ENCODE measurements at regions not wholly inside any gene's neighbourhood (a gene's known extent, or its start where the extent isn't known, plus 50 kb on each side); places are given as distances from the start of the nearest gene placed in this dataset.

DNA sequence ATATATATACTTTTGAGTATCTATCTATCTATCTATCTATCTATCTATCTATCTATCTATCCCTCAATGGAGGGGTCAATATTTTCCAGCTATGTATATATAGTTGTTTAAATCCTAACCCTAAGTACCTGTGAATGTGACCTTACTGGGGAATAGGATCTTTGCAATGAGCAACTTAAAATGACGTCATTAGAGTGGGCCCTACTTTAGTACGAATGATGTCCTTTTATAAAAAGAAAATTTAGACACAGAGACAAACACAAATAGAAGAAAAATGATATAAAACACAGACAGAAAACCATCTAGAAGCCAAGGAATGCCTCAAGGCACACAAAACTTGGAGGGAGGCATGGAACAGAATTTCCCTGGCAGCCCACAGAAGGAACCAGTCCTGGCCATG is 2283.7 kb downstream of the NCAM2 start:
- DNase-seq (ENCODE audit: extremely low read depth in 1 of 11, low read depth in 9 of 11, low spot score in 4 of 11): no peak

GRCh38 chr21:23249760-23250159 is 2251.6 kb downstream of the NCAM2 start:
- DNase-seq (ENCODE audit: extremely low read depth in 1 of 11, low read depth in 9 of 11, low spot score in 4 of 11): no peak

DNA sequence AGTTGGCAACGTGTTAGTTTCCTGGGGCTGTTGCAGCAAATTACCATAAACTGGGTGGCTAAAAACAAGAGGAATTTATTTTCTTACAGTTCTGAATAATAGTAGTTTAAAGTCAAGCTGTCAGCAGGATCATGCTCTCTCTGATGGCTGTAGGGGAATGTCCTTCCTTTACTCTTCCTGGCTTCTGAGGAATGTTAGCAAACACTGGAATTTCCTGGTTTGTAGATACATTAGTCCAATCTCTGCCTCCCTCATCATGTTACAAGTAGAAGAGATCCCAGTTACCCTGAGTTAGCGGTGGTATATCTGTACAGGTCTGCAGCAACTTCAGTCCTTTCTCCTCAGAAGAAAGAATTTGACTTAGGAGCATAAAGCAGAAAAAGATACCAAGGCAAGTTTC is 2249.1 kb downstream of the NCAM2 start:
- no peak for DNase-seq (ENCODE audit: extremely low read depth in 1 of 11, low read depth in 9 of 11, low spot score in 4 of 11)

DNA sequence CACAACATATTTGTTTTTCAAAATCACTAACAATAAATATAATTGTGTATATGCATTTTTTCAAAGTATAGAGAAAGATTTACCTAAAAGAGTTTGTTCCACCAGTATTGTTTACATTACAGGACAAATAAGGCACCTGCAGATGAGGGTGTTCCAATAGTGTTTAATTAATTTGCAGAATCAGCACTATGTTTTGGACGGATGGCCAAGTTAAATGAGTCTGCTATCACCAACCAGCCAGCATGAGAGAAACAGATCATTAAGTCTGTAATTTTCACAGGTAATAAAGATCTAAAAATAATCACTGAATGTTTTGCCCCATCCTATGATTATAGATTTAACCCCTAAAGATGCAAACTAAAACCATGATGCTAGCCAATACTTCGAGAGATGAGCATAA is 2247.0 kb downstream of the NCAM2 start:
- no peak for DNase-seq (ENCODE audit: extremely low read depth in 1 of 11, low read depth in 9 of 11, low spot score in 4 of 11)

DNA sequence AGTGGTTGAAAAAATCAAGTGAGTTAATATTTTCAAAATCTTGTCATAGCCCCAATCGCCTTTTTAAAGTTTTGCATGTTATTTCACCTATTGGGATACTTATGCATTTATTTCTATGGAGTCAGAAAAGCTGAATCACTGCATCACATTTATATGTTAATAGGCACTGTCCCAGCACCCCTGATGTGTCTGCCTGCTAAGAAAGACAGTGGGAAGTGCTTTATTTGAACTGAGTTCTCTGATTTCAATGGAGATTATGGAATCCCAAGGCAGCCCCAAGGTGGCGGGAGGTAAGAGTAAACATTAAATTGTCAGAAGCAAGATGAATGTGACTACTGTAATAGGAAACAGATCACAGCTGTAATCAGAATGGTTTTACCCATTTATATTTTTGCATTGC is 2225.7 kb downstream of the NCAM2 start:
- no peak for DNase-seq (ENCODE audit: extremely low read depth in 1 of 11, low read depth in 9 of 11, low spot score in 4 of 11)

DNA sequence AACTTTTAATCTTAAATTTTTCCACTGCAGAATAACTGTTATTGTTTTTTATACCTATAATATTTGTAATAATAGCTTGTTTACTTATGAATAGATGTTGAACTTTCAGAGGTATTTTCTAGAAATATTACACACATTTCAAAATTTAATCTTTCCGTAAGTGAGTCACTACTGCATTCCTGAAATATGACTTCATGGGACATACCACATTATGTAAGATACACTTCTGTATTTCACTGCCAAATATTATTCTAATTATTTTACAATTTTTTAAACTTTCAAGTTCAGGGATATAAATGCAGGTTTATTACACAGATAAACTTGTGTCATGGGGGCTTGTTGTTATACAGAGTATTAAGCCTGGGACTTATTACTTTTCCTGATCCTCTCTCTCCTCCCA is 2220.5 kb downstream of the NCAM2 start:
- DNase-seq (ENCODE audit: extremely low read depth in 1 of 11, low read depth in 9 of 11, low spot score in 4 of 11): no peak

GRCh38 chr21:23217597-23217996 is 2219.4 kb downstream of the NCAM2 start:
- no peak for DNase-seq (ENCODE audit: extremely low read depth in 1 of 11, low read depth in 9 of 11, low spot score in 4 of 11)

DNA sequence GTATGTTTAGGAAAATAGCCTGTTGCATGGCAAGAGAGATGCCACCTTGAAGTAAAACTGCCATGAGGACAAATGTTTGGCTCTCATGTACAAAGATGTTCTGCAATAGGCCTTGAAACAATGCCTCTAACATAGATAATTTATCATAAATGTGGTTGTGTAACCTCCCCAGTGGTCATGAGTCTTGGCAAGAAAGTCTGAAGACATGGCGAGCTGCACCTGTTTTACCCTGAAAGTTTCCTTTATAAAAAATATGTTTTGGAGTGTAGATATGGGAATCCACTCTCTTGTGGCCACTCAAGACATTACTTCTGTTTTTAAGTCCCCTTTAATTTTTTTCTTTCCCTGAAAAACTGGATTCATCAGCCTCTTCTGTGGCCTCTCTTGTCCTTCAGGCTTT is 2217.1 kb downstream of the NCAM2 start:
- no peak for DNase-seq (ENCODE audit: extremely low read depth in 1 of 11, low read depth in 9 of 11, low spot score in 4 of 11)

Measured in renal cortex interstitium (tissue), 11 donors.